K562 (cell line): ENCODE measurements at regions not wholly inside any gene's neighbourhood (a gene's known extent, or its start where the extent isn't known, plus 50 kb on each side); places are given as distances from the start of the nearest gene placed in this dataset.

Source experiments
- ATAC-seq: fragments of 200-7000 bp; cut with Tn5 transposase; 3 replicates; pipeline ENCODE4 v1.9.1; 2020; ENCODE audit warnings: moderate library complexity
- BruUV-seq: library from RNA; stranded (reverse); fragments of 400-500 nt; replicated peaks from 2 replicates; lab custom pipeline; 2021; lab: Mats Ljungman, UMichigan
- CTCF ChIA-PET: fragments of 300-600 bp; formaldehyde crosslinking; extraction: SDS; loops from one replicate; lab custom pipeline; 2021; ENCODE audit warnings: low intra/inter-chr PET ratio; lab: Yijun Ruan, JAX
- POLR2A ChIA-PET: fragments of 300-600, 350-650 bp; sonication (Branson Sonifier 250); formaldehyde crosslinking; extraction: SDS; loops from one replicate; lab custom pipeline; 2021; ENCODE audit warnings: antibody characterized with exemption, inconsistent platforms; lab: Yijun Ruan, JAX
- DNase-seq, 4 experiments: peaks; one replicate each; pipeline versions ENCODE4 v3.0.0 to v3.0.0-alpha.2; 2011 to 2018; ENCODE audit warnings: low spot score in 3 of 4, mixed read lengths in 3 of 4; ENCODE audit errors: extremely low read depth in 1 of 4
- FAIRE-seq: peaks from 2 replicates; lab custom pipeline; 2011; peaks lifted over from hg19 to GRCh38; lab: Jason Lieb, UNC
- H2AFZ ChIP-seq: 2 replicates; pipeline ENCODE4 v1.6.0; 2011; ENCODE audit warnings: low read depth, low read length, control low read depth, inconsistent platforms
- H3K27ac ChIP-seq: fragments of 200-600 bp; 3 replicates; pipeline ENCODE4 v1.8.0; 2011; ENCODE audit warnings: low read depth, mild to moderate bottlenecking, control low read depth, inconsistent platforms, low read length, moderate library complexity, mixed read lengths; ENCODE audit errors: extremely low read depth
- H3K27me3 ChIP-seq, 2 experiments: fragments of 300-600 bp in 1 of 2; 2 replicates in 1 of 2; 3 replicates in 1 of 2; pipeline versions ENCODE4 v1.6.0 to v1.8.0; 2011; ENCODE audit warnings: inconsistent platforms in 2 of 2, low read length in 2 of 2, mild to moderate bottlenecking in 1 of 2, mixed read lengths in 1 of 2, moderate library complexity in 1 of 2; ENCODE audit not compliant: control insufficient read depth in 2 of 2, insufficient read depth in 2 of 2
- H3K36me3 ChIP-seq: fragments of 300-600 bp; 3 replicates; pipeline ENCODE4 v1.8.0; 2011; ENCODE audit warnings: mild to moderate bottlenecking, low read length, inconsistent platforms; ENCODE audit not compliant: control insufficient read depth, insufficient read depth
- H3K4me1 ChIP-seq, 2 experiments: fragments of 200-600 bp in 1 of 2; replicated peaks in 1 of 2; 2 replicates in 1 of 2; 3 replicates in 1 of 2; pipeline versions ENCODE4 v1.5.1 to v1.8.0; 2011; ENCODE audit warnings: inconsistent platforms in 2 of 2, low read length in 2 of 2, mild to moderate bottlenecking in 1 of 2, mixed read lengths in 1 of 2, moderate library complexity in 1 of 2; ENCODE audit not compliant: control insufficient read depth in 2 of 2, insufficient read depth in 2 of 2
- H3K4me2 ChIP-seq: 2 replicates; pipeline ENCODE4 v1.6.1; 2011; ENCODE audit warnings: low read length, control low read depth, inconsistent platforms, mixed read lengths; ENCODE audit not compliant: insufficient read depth
- H3K4me3 ChIP-seq: fragments of 200-600 bp; sonication (generic), shearing (Covaris generic); 2 replicates; pipeline ENCODE4 v1.5.1; 2016; ENCODE audit warnings: control low read depth, inconsistent platforms
- H3K79me2 ChIP-seq: fragments of 200-600 bp; 3 replicates; pipeline ENCODE4 v1.8.0; 2011; ENCODE audit warnings: low read length, inconsistent platforms; ENCODE audit not compliant: control insufficient read depth, insufficient read depth
- H3K9ac ChIP-seq, 2 experiments: 2 replicates each; pipeline versions ENCODE4 v1.6.0 to v1.6.1; 2011; ENCODE audit warnings: low read depth in 2 of 2, low read length in 2 of 2, control low read depth in 1 of 2, inconsistent platforms in 1 of 2, mild to moderate bottlenecking in 1 of 2, mixed read lengths in 1 of 2; ENCODE audit not compliant: insufficient read depth in 1 of 2
- H3K9me1 ChIP-seq: one replicate; pipeline ENCODE4 v1.6.0; 2011; ENCODE audit warnings: inconsistent platforms, mild to moderate bottlenecking, low read length, moderate library complexity; ENCODE audit not compliant: control insufficient read depth, insufficient read depth
- H3K9me3 ChIP-seq: replicated peaks from 2 replicates; pipeline ENCODE4 v1.5.1; 2011; ENCODE audit warnings: low read depth, low read length, inconsistent platforms; ENCODE audit not compliant: control insufficient read depth, insufficient read depth
- H4K20me1 ChIP-seq: replicated peaks from 2 replicates; pipeline ENCODE4 v1.6.1; 2011; ENCODE audit warnings: low read length, inconsistent platforms, mixed read lengths; ENCODE audit not compliant: control insufficient read depth, insufficient read depth
- CBFB ChIP-seq: sonication (generic); formaldehyde crosslinking; IDR thresholded peaks from 2 replicates; pipeline ENCODE4 v1.4.0; 2020; ENCODE audit warnings: mild to moderate bottlenecking, missing genetic modification reagents
- CTCF ChIP-seq, 3 experiments: IDR thresholded peaks in 2 of 3; conservative IDR thresholded peaks in 1 of 3; 2 replicates each; pipeline ENCODE4 v1.5.1; 2011 to 2012; ENCODE audit warnings: low read length in 3 of 3, mild to moderate bottlenecking in 3 of 3, control low read depth in 2 of 3, improper control_type of control experiment in 1 of 3, inconsistent platforms in 1 of 3, low read depth in 1 of 3, mixed read lengths in 1 of 3, moderate library complexity in 1 of 3; ENCODE audit not compliant: insufficient read depth in 2 of 3
- EP300 ChIP-seq: IDR thresholded peaks from 2 replicates; pipeline ENCODE4 v1.6.1; 2012; ENCODE audit warnings: low read length, improper control_type of control experiment
- KDM2B ChIP-seq: fragments of 250-450 bp; sonication (Bioruptor Pico); IDR thresholded peaks from 2 replicates; pipeline ENCODE4 v1.8.0; 2021; ENCODE audit warnings: mild to moderate bottlenecking, moderate library complexity
- NR2C1 ChIP-seq, 2 experiments: fragments of 450-650 bp; IDR thresholded peaks; 2 replicates each; pipeline ENCODE4 v1.6.1; 2017; ENCODE audit warnings: mild to moderate bottlenecking in 2 of 2, antibody characterized with exemption in 1 of 2, inconsistent platforms in 1 of 2, missing compliant biosample characterization in 1 of 2, missing genetic modification characterization in 1 of 2
- RCOR1 ChIP-seq, 2 experiments: IDR thresholded peaks; 2 replicates each; pipeline ENCODE4 v1.6.1; 2012; ENCODE audit warnings: low read depth in 2 of 2, low read length in 2 of 2, borderline replicate concordance in 1 of 2, improper control_type of control experiment in 1 of 2
- ZBTB17 ChIP-seq: fragments of 450-650 bp; formaldehyde crosslinking; IDR thresholded peaks from 2 replicates; pipeline ENCODE4 v1.4.0; 2020; ENCODE audit warnings: mild to moderate bottlenecking
- ZNF134 ChIP-seq: fragments of 250-450 bp; sonication (Bioruptor Pico); conservative IDR thresholded peaks from 2 replicates; pipeline ENCODE4 v1.4.0; 2020
- ZNF146 ChIP-seq: IDR thresholded peaks from one replicate; pipeline ENCODE4 v1.6.1; 2018; ENCODE audit warnings: missing compliant biosample characterization; ENCODE audit not compliant: unreplicated experiment
- ZNF197 ChIP-seq: fragments of 200-800 bp; sonication (Bioruptor generic); IDR thresholded peaks from 2 replicates; pipeline ENCODE4 v1.6.1; 2016; ENCODE audit warnings: low read depth, missing genetic modification characterization, missing compliant biosample characterization
- ZNF24 ChIP-seq: fragments of 450-650 bp; IDR thresholded peaks from 2 replicates; pipeline ENCODE4 v1.6.1; 2016
- ZNF551 ChIP-seq: fragments of 250-450 bp; sonication (Bioruptor Pico); IDR thresholded peaks from 2 replicates; pipeline ENCODE4 v1.5.0; 2021; ENCODE audit warnings: mild to moderate bottlenecking, moderate library complexity
- ZNF696 ChIP-seq: fragments of 250-450 bp; sonication (Bioruptor Pico); conservative IDR thresholded peaks from 2 replicates; pipeline ENCODE4 v1.4.0; 2020; ENCODE audit warnings: mild to moderate bottlenecking, moderate library complexity
- WGBS: fragments of 100-300 bp; shearing (Covaris generic); methylation state at CpG from one replicate; pipeline ENCODE4 v1.1.6; 2016; ENCODE audit warnings: low coverage, mixed read lengths; ENCODE audit not compliant: insufficient coverage; ENCODE audit errors: missing lambda C conversion rate; 5-methylcytosine and 5-hydroxymethylcytosine counted together
- in situ Hi-C: fragments of 300-500 bp; cut with MboI; formaldehyde crosslinking; loops from 4 replicates; pipeline ENCODE4 v1.15.0; 2018; ENCODE audit warnings: inconsistent platforms, mixed read lengths
- intact Hi-C: fragments of 100-400 bp; cut with micrococcal nuclease; formaldehyde crosslinking; loops from 2 replicates; pipeline ENCODE4 v1.14.2; 2022
- TF ChIP-seq, protein P1 (sequence below): fragments of 450-650 bp; IDR thresholded peaks from 2 replicates; pipeline ENCODE4 v1.6.1; 2016

DNA sequence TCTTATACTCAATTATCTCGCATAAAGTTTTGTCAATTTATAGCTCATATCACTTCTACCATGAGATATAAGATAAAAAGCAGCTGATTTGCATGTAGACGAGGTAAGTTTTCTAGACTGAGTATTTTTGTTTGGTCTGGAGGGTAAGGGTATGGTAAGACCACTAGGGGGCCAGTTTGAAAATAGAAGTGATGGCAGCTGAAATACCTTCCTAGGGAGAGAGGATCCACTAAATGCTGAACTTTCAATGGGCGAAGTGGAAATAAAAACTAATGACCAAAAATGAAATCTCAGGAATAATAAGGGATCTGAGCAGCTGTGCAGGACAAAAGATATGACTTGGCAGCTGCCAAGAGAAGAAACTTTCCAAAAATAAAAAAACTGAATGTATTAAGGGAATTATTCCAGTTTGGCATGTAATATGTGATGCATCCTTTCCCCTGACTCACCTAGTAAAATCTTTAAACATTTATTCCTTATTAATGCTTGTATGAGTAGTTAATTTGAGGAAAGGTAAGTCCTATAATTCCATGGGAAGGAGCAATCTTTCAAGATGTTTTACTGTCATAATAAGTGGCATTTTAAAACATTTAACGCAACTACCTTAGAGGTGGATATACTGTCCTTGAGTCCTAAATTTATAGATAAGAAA, 754.5 kb downstream of the C12orf50 start:
- TF ChIP-seq ZNF551 (CRISPR knock-in tag) (no peak), ZNF696 (CRISPR knock-in tag) (no peak), CBFB (CRISPR knock-in tag) (no peak), ZNF146 (no peak), ZNF134 (no peak), ZNF197 (CRISPR knock-in tag) (no peak), ZBTB17 (CRISPR knock-in tag) (no peak), EP300 (no peak), RCOR1 (IDR thresholded peaks at IDR 0.05; ENCODE audit: borderline replicate concordance in 1 of 2, low read depth in 2 of 2, low read length in 2 of 2) (no peak), NR2C1 (IDR thresholded peaks at IDR 0.05) (no peak), NR2C1 (tag; IDR thresholded peaks at IDR 0.05) (no peak), ZNF24 (no peak), KDM2B (no peak), CTCF (IDR thresholded peaks at IDR 0.05 in 2 of 3, conservative IDR thresholded peaks at IDR 0.05 in 1 of 3; ENCODE audit: insufficient read depth in 2 of 3, low read depth in 1 of 3, low read length in 3 of 3) (no peak)
- TF ChIP-seq, protein P1, sequence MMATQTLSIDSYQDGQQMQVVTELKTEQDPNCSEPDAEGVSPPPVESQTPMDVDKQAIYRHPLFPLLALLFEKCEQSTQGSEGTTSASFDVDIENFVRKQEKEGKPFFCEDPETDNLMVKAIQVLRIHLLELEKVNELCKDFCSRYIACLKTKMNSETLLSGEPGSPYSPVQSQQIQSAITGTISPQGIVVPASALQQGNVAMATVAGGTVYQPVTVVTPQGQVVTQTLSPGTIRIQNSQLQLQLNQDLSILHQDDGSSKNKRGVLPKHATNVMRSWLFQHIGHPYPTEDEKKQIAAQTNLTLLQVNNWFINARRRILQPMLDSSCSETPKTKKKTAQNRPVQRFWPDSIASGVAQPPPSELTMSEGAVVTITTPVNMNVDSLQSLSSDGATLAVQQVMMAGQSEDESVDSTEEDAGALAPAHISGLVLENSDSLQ: no peak
- intact Hi-C loops: no loop called here

More for the DNA sequence above, 754.5 kb downstream of the C12orf50 start:
- no peaks in the 10 kb centered on the region for H3K27me3 ChIP-seq
- no peak overlapping the region for H3K27ac ChIP-seq
- DNase-seq: peak in 2 of 4 experiments; percentile 6 to 10
- H3K9me1 ChIP-seq: no peaks in the 10 kb centered on the region
- H3K4me1 ChIP-seq: no peaks in the 10 kb centered on the region
- no peak for ATAC-seq
- POLR2A ChIA-PET: no interaction called here
- no peak overlapping the region for H2AFZ ChIP-seq
- no peak overlapping the region for H3K4me2 ChIP-seq
- no peaks in the 10 kb centered on the region for H4K20me1 ChIP-seq
- in situ Hi-C loops: no loop called here
- no peak for FAIRE-seq
- CTCF ChIA-PET: no interaction called here
- no peaks in the 10 kb centered on the region for H3K9me3 ChIP-seq
- no TSS peak for BruUV-seq
- H3K36me3 ChIP-seq: no peaks in the 10 kb centered on the region
- no peak overlapping the region for H3K9ac ChIP-seq
- no peaks in the 10 kb centered on the region for H3K79me2 ChIP-seq
- H3K4me3 ChIP-seq: no peak overlapping the region
- WGBS: 0% methylated on average over 4 of the region's 4 CpGs
